ENCODE measurements at regions not wholly inside any gene's neighbourhood (a gene's known extent, or its start where the extent isn't known, plus 50 kb on each side); places are given as distances from the start of the nearest gene placed in this dataset.

- Histone ChIP-seq H3K4me1 (ENCODE audit: control insufficient read depth, insufficient read depth, low read length) (no peaks in the 10 kb centered on the region), H3K9me3 (replicated peaks; ENCODE audit: control insufficient read depth, insufficient read depth, low read length) (no peaks in the 10 kb centered on the region), H2AFZ (ENCODE audit: control insufficient read depth, low read depth, low read length) (no peak overlapping the region), H4K20me1 (ENCODE audit: control insufficient read depth, insufficient read depth) (no peaks in the 10 kb centered on the region), H3K36me3 (ENCODE audit: control insufficient read depth in 2 of 2, insufficient read depth in 2 of 2, low read length in 1 of 2) (no peaks in the 10 kb centered on the region), H3K27ac (ENCODE audit: control insufficient read depth, insufficient read depth) (no peak overlapping the region), H3K79me2 (ENCODE audit: control insufficient read depth, insufficient read depth, low read length) (no peaks in the 10 kb centered on the region), H3K9ac (ENCODE audit: control insufficient read depth, insufficient read depth, low read length) (no peak overlapping the region), H3K4me2 (ENCODE audit: control insufficient read depth, insufficient read depth) (no peak overlapping the region), H3K27me3 (replicated peaks in 1 of 2; ENCODE audit: control insufficient read depth in 2 of 2, insufficient read depth in 2 of 2, low read length in 1 of 2) (0 out of 4 replicates have a peak, but pooled peaks cover 0 to 1% of the 10 kb centered on the region in 2 experiments), H3K4me3 (no peak overlapping the region)
- POLR2A ChIA-PET, result interaction anchor here (0.6 kb wide), 1 partner anchor 99 kb away, joined by 3 read pairs; no protein-coding TSS in a partner anchor
- in situ Hi-C loops (cut with MboI), result no loop called here
- BruUV-seq (replicated peaks), result no TSS peak
- CTCF ChIA-PET, result interaction anchor here (0.5 to 1.2 kb wide), 2 partner anchors 38 to 53 kb away, joined by 3 to 4 read pairs; no protein-coding TSS in a partner anchor
- no peak for DNase-seq (ENCODE audit: low read depth, low spot score)
- FAIRE-seq, result no peak
- 2% methylated on average over 2 of the region's 2 CpGs for WGBS (ENCODE audit: insufficient coverage, insufficient replicate concordance, low lambda C conversion rate, missing lambda C conversion rate)
- ATAC-seq, result no peak
- SMC1A ChIA-PET (ENCODE audit: uncharacterized antibody, unreplicated experiment), result interaction anchor here (0.9 kb wide), 1 partner anchor 10 kb away, joined by 4 read pairs; no protein-coding TSS in a partner anchor
- intact Hi-C loops (cut with micrococcal nuclease; ENCODE audit: unreplicated experiment), result no loop called here
- RAD21 ChIA-PET (ENCODE audit: unreplicated experiment), result no interaction called here
- TF ChIP-seq MLLT1 (IDR thresholded peaks at IDR 0.05) (no peak), REST (IDR thresholded peaks at IDR 0.05; ENCODE audit: low read depth, low read length) (no peak), CREB1 (IDR thresholded peaks at IDR 0.05; ENCODE audit: low read depth) (no peak)
Observed at GRCh38 chr12:69118516-69118915, 120.9 kb upstream of the CPSF6 start.
